ENCODE measurements at regions not wholly inside any gene's neighbourhood (a gene's known extent, or its start where the extent isn't known, plus 50 kb on each side); places are given as distances from the start of the nearest gene placed in this dataset.
"Not testable (repeated sequence)": the region's sequence is repeated elsewhere in the genome, so short reads cannot be mapped to it uniquely, and the experiment has no call there.

- ATAC-seq (ENCODE audit: insufficient read depth, low read depth): no peak
- Histone ChIP-seq H3K4me3 (ENCODE audit: low read depth in 1 of 2, low read length in 2 of 2) (no peak overlapping the region), H4K20me1 (ENCODE audit: insufficient read depth, low read length) (no peaks in the 10 kb centered on the region), H3K27me3 (ENCODE audit: insufficient read depth, low read length, poor library complexity) (no peaks in the 10 kb centered on the region), H3K4me2 (ENCODE audit: insufficient read depth, low read length) (no peak overlapping the region), H3K27ac (ENCODE audit: low read length) (no peak overlapping the region), H3K9me3 (ENCODE audit: insufficient read depth, low read length, severe bottlenecking) (peaks cover 6% of the 10 kb centered on the region), H2AFZ (ENCODE audit: low read depth, low read length) (no peak overlapping the region), H3K36me3 (ENCODE audit: insufficient read depth, low read length) (no peaks in the 10 kb centered on the region), H3K9ac (ENCODE audit: low read depth, low read length) (no peak overlapping the region), H3K4me1 (ENCODE audit: insufficient read depth, low read length) (no peaks in the 10 kb centered on the region), H3K79me2 (ENCODE audit: insufficient read depth, low read length) (no peaks in the 10 kb centered on the region)
- DNase-seq: no peak
- TF ChIP-seq CTCF (IDR thresholded peaks at IDR 0.05; ENCODE audit: borderline replicate concordance, extremely low read depth, low read length, poor library complexity, severe bottlenecking): no peak
- no peak for TF ChIP-seq EZH2 (IDR thresholded peaks at IDR 0.05; ENCODE audit: borderline replicate concordance, low read depth, low read length, severe bottlenecking)
These were observed 324.7 kb downstream of the FAM170A start for GRCh38 chr5:119954106-119954505.

- Histone ChIP-seq H2AFZ (ENCODE audit: low read depth, low read length) (no peak overlapping the region), H3K79me2 (ENCODE audit: insufficient read depth, low read length) (no peaks in the 10 kb centered on the region), H3K9me3 (ENCODE audit: insufficient read depth, low read length, severe bottlenecking) (no peaks in the 10 kb centered on the region), H3K27ac (ENCODE audit: low read length) (no peak overlapping the region), H3K4me2 (ENCODE audit: insufficient read depth, low read length) (no peak overlapping the region), H3K27me3 (ENCODE audit: insufficient read depth, low read length, poor library complexity) (no peaks in the 10 kb centered on the region), H4K20me1 (ENCODE audit: insufficient read depth, low read length) (no peaks in the 10 kb centered on the region), H3K4me1 (ENCODE audit: insufficient read depth, low read length) (no peaks in the 10 kb centered on the region), H3K4me3 (ENCODE audit: low read depth in 1 of 2, low read length in 2 of 2) (no peak overlapping the region), H3K36me3 (ENCODE audit: insufficient read depth, low read length) (no peaks in the 10 kb centered on the region), H3K9ac (ENCODE audit: low read depth, low read length) (no peak overlapping the region)
- no peak for ATAC-seq (ENCODE audit: insufficient read depth, low read depth)
- no peak for DNase-seq
- TF ChIP-seq CTCF (IDR thresholded peaks at IDR 0.05; ENCODE audit: borderline replicate concordance, extremely low read depth, low read length, poor library complexity, severe bottlenecking) (no peak), EZH2 (IDR thresholded peaks at IDR 0.05; ENCODE audit: borderline replicate concordance, low read depth, low read length, severe bottlenecking) (no peak)
These were observed 332.6 kb downstream of the FAM170A start for GRCh38 chr5:119961993-119962392.

GRCh38 chr5:119966028-119966427 lies 336.7 kb downstream of the FAM170A start:
- Histone ChIP-seq H3K27me3 (ENCODE audit: insufficient read depth, low read length, poor library complexity) (no peaks in the 10 kb centered on the region), H3K4me1 (ENCODE audit: insufficient read depth, low read length) (no peaks in the 10 kb centered on the region), H3K36me3 (ENCODE audit: insufficient read depth, low read length) (no peaks in the 10 kb centered on the region), H3K4me3 (ENCODE audit: low read depth in 1 of 2, low read length in 2 of 2) (no peak overlapping the region), H3K9me3 (ENCODE audit: insufficient read depth, low read length, severe bottlenecking) (peaks cover 7% of the 10 kb centered on the region), H4K20me1 (ENCODE audit: insufficient read depth, low read length) (no peaks in the 10 kb centered on the region), H3K79me2 (ENCODE audit: insufficient read depth, low read length) (no peaks in the 10 kb centered on the region), H3K27ac (ENCODE audit: low read length) (no peak overlapping the region), H3K9ac (ENCODE audit: low read depth, low read length) (no peak overlapping the region), H2AFZ (ENCODE audit: low read depth, low read length) (no peak overlapping the region), H3K4me2 (ENCODE audit: insufficient read depth, low read length) (no peak overlapping the region)
- no peak for ATAC-seq (ENCODE audit: insufficient read depth, low read depth)
- DNase-seq: no peak
- no peak for TF ChIP-seq CTCF (IDR thresholded peaks at IDR 0.05; ENCODE audit: borderline replicate concordance, extremely low read depth, low read length, poor library complexity, severe bottlenecking)

GRCh38 chr5:119968690-119969089 lies 339.3 kb downstream of the FAM170A start:
- Histone ChIP-seq H3K27ac (ENCODE audit: low read length) (no peak overlapping the region), H4K20me1 (ENCODE audit: insufficient read depth, low read length) (no peaks in the 10 kb centered on the region), H3K9ac (ENCODE audit: low read depth, low read length) (no peak overlapping the region), H3K4me2 (ENCODE audit: insufficient read depth, low read length) (no peak overlapping the region), H3K79me2 (ENCODE audit: insufficient read depth, low read length) (no peaks in the 10 kb centered on the region), H3K9me3 (ENCODE audit: insufficient read depth, low read length, severe bottlenecking) (peaks cover 7% of the 10 kb centered on the region), H3K36me3 (ENCODE audit: insufficient read depth, low read length) (no peaks in the 10 kb centered on the region), H3K27me3 (ENCODE audit: insufficient read depth, low read length, poor library complexity) (no peaks in the 10 kb centered on the region), H3K4me1 (ENCODE audit: insufficient read depth, low read length) (no peaks in the 10 kb centered on the region), H3K4me3 (ENCODE audit: low read depth in 1 of 2, low read length in 2 of 2) (no peak overlapping the region), H2AFZ (ENCODE audit: low read depth, low read length) (no peak overlapping the region)
- no peak for ATAC-seq (ENCODE audit: insufficient read depth, low read depth)
- no peak for DNase-seq
- TF ChIP-seq CTCF (IDR thresholded peaks at IDR 0.05; ENCODE audit: borderline replicate concordance, extremely low read depth, low read length, poor library complexity, severe bottlenecking) (no peak), EZH2 (IDR thresholded peaks at IDR 0.05; ENCODE audit: borderline replicate concordance, low read depth, low read length, severe bottlenecking) (no peak)

GRCh38 chr5:119987077-119987476 lies 357.7 kb downstream of the FAM170A start:
- not testable (repeated sequence) for DNase-seq; H4K20me1 ChIP-seq (ENCODE audit: insufficient read depth, low read length); H3K4me1 ChIP-seq (ENCODE audit: insufficient read depth, low read length); H2AFZ ChIP-seq (ENCODE audit: low read depth, low read length); H3K27ac ChIP-seq (ENCODE audit: low read length); H3K4me3 ChIP-seq (ENCODE audit: low read depth in 1 of 2, low read length in 2 of 2); H3K79me2 ChIP-seq (ENCODE audit: insufficient read depth, low read length); ATAC-seq (ENCODE audit: insufficient read depth, low read depth); H3K4me2 ChIP-seq (ENCODE audit: insufficient read depth, low read length); H3K9me3 ChIP-seq (ENCODE audit: insufficient read depth, low read length, severe bottlenecking); H3K9ac ChIP-seq (ENCODE audit: low read depth, low read length); H3K36me3 ChIP-seq (ENCODE audit: insufficient read depth, low read length); H3K27me3 ChIP-seq (ENCODE audit: insufficient read depth, low read length, poor library complexity)
